Nephron progenitor cell (in vitro differentiated cells): ENCODE measurements at regions not wholly inside any gene's neighbourhood (a gene's known extent, or its start where the extent isn't known, plus 50 kb on each side); places are given as distances from the start of the nearest gene placed in this dataset.
A peak's percentile ranks its signal among the peaks of the same experiment; 100 is the strongest.
"Not testable (repeated sequence)": the region's sequence is repeated elsewhere in the genome, so short reads cannot be mapped to it uniquely, and the experiment has no call there.

Source experiments
- DNase-seq: peaks from one replicate; pipeline ENCODE4 v3.0.0; 2021
- H3K27ac Mint-ChIP-seq: 2 replicates; pipeline ENCODE4 v1.8.0; 2021; ENCODE audit warnings: mild to moderate bottlenecking, moderate library complexity, mixed read lengths
- H3K27me3 Mint-ChIP-seq: 2 replicates; pipeline ENCODE4 v1.8.0; 2021; ENCODE audit warnings: mild to moderate bottlenecking, low read depth, mixed read lengths; ENCODE audit not compliant: poor library complexity
- H3K36me3 Mint-ChIP-seq: 2 replicates; pipeline ENCODE4 v1.8.0; 2021; ENCODE audit warnings: low read depth, mixed read lengths
- H3K4me1 Mint-ChIP-seq: 2 replicates; pipeline ENCODE4 v1.8.0; 2021; ENCODE audit warnings: mixed read lengths
- H3K4me3 Mint-ChIP-seq: 2 replicates; pipeline ENCODE4 v1.8.0; 2021; ENCODE audit warnings: mild to moderate bottlenecking, moderate library complexity, mixed read lengths
- H3K9me3 Mint-ChIP-seq: 2 replicates; pipeline ENCODE4 v1.8.0; 2021; ENCODE audit warnings: mild to moderate bottlenecking, moderate library complexity, mixed read lengths
- TF ChIP-seq, protein P1 (sequence below): fragments of 200-600 bp; sonication (generic); IDR thresholded peaks from 2 replicates; pipeline ENCODE4 v1.5.0; 2021; ENCODE audit warnings: antibody characterized with exemption

DNA sequence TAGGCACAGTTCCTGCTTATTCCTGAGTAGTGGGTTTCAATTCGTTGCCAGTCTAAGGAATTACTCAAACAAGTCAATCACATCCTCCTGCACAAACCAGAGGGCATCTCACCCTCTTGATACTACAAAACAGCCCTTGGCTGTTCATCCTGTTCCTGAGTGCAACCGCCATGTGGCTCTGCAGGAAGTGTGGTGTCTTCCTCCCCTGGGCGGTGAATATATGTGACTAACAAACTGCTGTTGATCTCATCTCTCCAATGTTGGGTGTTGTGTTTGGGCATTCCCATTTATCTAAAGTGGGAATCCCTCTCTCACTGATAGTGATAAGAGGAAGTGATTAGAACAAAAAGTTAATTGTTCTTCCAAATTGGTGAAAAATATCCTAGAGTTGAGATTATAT, 163.0 kb downstream of the TBX18 start:
- Mint-ChIP-seq H3K27ac (no peak overlapping the region), H3K4me3 (no peak overlapping the region), H3K4me1 (no peaks in the 10 kb centered on the region), H3K27me3 (peaks cover 7% of the 10 kb centered on the region), H3K36me3 (no peaks in the 10 kb centered on the region), H3K9me3 (peaks cover 8% of the 10 kb centered on the region)
- DNase-seq = no peak
- TF ChIP-seq, protein P1, sequence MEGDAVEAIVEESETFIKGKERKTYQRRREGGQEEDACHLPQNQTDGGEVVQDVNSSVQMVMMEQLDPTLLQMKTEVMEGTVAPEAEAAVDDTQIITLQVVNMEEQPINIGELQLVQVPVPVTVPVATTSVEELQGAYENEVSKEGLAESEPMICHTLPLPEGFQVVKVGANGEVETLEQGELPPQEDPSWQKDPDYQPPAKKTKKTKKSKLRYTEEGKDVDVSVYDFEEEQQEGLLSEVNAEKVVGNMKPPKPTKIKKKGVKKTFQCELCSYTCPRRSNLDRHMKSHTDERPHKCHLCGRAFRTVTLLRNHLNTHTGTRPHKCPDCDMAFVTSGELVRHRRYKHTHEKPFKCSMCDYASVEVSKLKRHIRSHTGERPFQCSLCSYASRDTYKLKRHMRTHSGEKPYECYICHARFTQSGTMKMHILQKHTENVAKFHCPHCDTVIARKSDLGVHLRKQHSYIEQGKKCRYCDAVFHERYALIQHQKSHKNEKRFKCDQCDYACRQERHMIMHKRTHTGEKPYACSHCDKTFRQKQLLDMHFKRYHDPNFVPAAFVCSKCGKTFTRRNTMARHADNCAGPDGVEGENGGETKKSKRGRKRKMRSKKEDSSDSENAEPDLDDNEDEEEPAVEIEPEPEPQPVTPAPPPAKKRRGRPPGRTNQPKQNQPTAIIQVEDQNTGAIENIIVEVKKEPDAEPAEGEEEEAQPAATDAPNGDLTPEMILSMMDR = no peak

- TF ChIP-seq, protein P1 = no peak
- Mint-ChIP-seq H3K4me3 (no peak overlapping the region), H3K9me3 (peaks cover 8% of the 10 kb centered on the region), H3K27ac (no peak overlapping the region), H3K4me1 (no peaks in the 10 kb centered on the region), H3K36me3 (no peaks in the 10 kb centered on the region), H3K27me3 (peaks cover 7% of the 10 kb centered on the region)
- DNase-seq = no peak
Observed at GRCh38 chr6:84599991-84600390, 164.4 kb downstream of the TBX18 start.

DNA sequence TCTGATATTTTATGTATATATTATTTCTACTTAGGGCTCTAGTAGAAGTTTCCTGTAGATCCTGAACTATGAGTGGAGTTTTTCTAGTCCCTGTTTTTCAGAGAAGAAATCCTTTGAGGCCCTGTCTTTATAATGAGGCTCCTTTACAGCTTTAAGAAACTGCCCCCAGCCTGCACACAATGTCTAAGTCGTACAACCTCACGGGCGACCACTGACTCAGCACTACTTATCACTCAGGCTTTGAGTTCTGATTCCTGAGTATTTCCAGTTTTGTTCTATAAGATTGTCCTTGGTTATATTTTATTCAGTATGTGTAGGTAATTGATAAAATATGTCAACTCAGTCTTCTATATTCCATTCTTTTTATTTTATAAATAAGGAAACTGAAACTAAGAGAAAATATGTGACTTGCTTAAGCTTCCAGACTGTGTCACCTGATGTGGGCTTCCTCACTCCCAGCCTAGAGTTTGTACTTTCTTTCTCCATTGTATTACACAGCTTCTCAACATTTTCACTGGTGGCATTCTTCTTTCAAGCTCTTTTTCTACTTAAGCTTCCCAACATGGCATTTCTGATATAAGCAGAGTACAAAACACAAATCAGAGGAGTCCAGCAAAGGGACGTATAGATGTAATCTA, 167.0 kb downstream of the TBX18 start:
- Mint-ChIP-seq H3K27me3 (peaks cover 5% of the 10 kb centered on the region), H3K4me1 (no peaks in the 10 kb centered on the region), H3K9me3 (peaks cover 3% of the 10 kb centered on the region), H3K27ac (peak overlapping the region; percentile 1), H3K4me3 (no peak overlapping the region), H3K36me3 (no peaks in the 10 kb centered on the region)
- TF ChIP-seq, protein P1 = no peak
- no peak for DNase-seq

DNA sequence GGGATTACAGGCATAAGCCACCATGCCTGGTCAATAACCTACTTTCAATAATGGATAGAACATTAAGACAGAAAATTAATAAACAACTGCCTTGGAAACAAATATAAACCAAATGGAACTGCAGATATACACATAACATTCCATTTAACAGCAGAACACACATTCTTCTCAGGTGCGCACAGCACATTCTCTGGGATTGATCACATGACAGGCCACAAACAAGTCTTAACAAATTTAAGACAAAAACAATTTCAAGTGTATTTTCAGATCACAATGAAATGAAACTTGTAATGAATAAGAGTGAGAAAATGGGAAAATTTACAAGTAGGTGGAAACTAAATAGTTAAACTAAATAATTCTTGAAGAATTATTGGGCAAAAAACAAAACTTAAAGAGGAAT, 167.9 kb downstream of the TBX18 start:
- Mint-ChIP-seq H3K9me3 (peaks cover 4% of the 10 kb centered on the region), H3K4me1 (no peaks in the 10 kb centered on the region), H3K4me3 (no peak overlapping the region), H3K27ac (no peak overlapping the region), H3K27me3 (no peaks in the 10 kb centered on the region), H3K36me3 (no peaks in the 10 kb centered on the region)
- TF ChIP-seq, protein P1 = no peak
- no peak for DNase-seq

DNA sequence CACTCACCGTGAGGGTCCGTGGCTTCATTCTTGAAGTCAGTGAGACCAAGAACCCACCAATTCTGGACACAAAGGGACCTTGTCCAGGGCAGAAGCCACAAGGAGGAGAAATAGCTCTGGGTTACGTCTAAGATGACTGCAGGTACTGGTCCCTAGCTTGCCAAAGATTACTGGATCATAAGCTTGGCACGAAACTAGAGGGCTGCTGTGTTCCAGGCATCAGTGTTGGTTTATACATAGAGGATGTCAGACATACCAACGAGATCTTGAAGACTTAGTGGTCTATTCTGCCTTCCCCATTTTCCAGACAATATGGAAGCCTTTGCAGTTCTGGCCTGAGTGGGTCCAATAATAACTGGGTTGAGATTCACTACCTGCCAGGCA, 175.7 kb downstream of the TBX18 start:
- peaks cover 3% of the 10 kb centered on the region for H3K27me3 Mint-ChIP-seq
- no peak overlapping the region for H3K27ac Mint-ChIP-seq
- H3K36me3 Mint-ChIP-seq = no peaks in the 10 kb centered on the region
- H3K4me1 Mint-ChIP-seq = peaks cover 3% of the 10 kb centered on the region
- peaks cover 16% of the 10 kb centered on the region for H3K9me3 Mint-ChIP-seq
- no peak for DNase-seq
- TF ChIP-seq, protein P1 = no peak
- H3K4me3 Mint-ChIP-seq = no peak overlapping the region

DNA sequence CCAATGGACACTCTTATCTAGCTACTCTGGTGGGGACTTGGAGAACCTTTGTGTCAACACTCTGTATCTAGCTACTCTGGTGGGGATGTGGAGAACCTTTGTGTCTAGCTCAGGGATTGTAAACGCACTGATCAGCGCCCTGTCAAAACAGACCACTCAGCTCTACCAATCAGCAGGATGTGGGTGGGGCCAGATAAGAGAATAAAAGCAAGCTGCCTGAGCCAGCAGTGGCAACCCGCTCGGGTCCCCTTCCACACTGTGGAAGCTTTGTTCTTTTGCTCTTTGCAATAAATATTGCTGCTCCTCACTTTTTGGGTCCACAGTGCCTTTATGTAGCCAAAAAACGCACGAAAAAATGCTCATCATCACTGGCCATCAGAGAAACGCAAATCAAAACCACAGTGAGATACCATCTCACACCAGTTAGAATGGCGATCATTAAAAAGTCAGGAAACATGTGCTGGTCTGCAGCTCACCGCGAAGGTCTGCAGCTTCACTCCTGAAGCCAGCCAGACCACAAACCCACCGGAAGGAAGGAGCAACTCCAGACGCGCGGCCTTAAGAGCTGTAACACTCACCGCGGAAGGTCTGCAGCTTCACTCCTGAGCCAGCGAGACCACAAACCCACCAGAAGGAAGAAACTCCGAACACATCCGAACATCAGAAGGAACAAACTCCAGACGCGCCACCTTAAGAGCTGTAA, 176.3 kb downstream of the TBX18 start:
- peaks cover 16% of the 10 kb centered on the region for H3K9me3 Mint-ChIP-seq
- DNase-seq, H3K27me3 Mint-ChIP-seq, H3K4me3 Mint-ChIP-seq, H3K4me1 Mint-ChIP-seq, H3K36me3 Mint-ChIP-seq: not testable (repeated sequence)
- peak overlapping the region; percentile 16 for H3K27ac Mint-ChIP-seq

DNA sequence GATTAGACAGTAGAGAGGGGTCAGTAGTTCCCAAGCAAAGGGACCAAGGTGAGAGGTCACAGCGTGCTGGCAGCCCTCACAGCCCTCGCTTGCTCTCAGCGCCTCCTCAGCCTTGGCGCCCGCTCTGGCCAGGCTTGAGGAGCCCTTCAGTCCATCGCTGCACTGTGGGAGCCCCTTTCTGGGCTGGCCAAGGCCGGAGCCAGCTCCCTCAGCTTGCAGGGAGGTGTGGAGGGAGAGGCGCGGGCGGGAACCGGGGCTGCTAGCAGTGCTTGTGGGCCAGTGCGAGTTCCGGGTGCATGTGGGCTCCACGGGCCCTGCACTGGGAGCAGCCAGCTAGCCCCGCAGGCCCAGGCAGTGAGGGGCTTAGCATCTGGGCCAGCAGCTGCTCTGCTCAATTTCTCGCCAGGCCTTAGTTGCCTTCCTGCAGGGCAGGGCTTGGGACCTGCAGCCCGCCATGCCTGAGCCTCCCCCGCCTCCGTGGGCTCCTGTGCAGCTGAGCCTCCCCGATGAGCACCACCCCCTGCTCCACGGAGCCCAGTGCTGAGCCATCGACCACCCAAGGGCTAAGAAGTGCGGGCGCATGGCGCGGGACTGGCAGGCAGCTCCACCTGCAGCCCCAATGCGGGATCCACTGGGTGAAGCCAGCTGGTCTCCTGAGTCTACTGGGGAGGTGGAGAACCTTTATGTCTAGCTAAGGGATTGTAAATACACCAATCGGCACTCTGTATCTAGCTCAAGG, 177.0 kb downstream of the TBX18 start:
- DNase-seq, H3K27me3 Mint-ChIP-seq, H3K4me1 Mint-ChIP-seq, H3K27ac Mint-ChIP-seq, H3K4me3 Mint-ChIP-seq, H3K36me3 Mint-ChIP-seq: not testable (repeated sequence)
- H3K9me3 Mint-ChIP-seq = peaks cover 16% of the 10 kb centered on the region
